Bronchial epithelial cell (primary cell): ENCODE measurements at regions not wholly inside any gene's neighbourhood (a gene's known extent, or its start where the extent isn't known, plus 50 kb on each side); places are given as distances from the start of the nearest gene placed in this dataset.

Experiments used
- DNase-seq: peaks from one replicate; pipeline ENCODE4 v3.0.0-alpha.2; 2010; ENCODE audit warnings: low read depth
- FAIRE-seq: peaks from 2 replicates; lab custom pipeline; 2011; peaks lifted over from hg19 to GRCh38; lab: Jason Lieb, UNC
- H3K27me3 ChIP-seq: 2 replicates; pipeline ENCODE4 v1.5.1; 2011; ENCODE audit warnings: low read length; ENCODE audit not compliant: control insufficient read depth, insufficient read depth
- H3K36me3 ChIP-seq: 2 replicates; pipeline ENCODE4 v1.5.1; 2011; ENCODE audit warnings: low read length; ENCODE audit not compliant: control insufficient read depth, insufficient read depth
- H3K4me3 ChIP-seq: 2 replicates; pipeline ENCODE4 v1.5.1; 2011; ENCODE audit warnings: mild to moderate bottlenecking, low read depth, low read length, control low read depth
- CTCF ChIP-seq: IDR thresholded peaks from 2 replicates; pipeline ENCODE4 v1.5.1; 2011; ENCODE audit warnings: mild to moderate bottlenecking, moderate library complexity, low read length, control low read depth, inconsistent platforms; ENCODE audit not compliant: insufficient read depth, severe bottlenecking

GRCh38 chr3:22111226-22111625, 360.2 kb upstream of the ZNF385D start:
- no peak for TF ChIP-seq CTCF
- no peaks in the 10 kb centered on the region for H3K36me3 ChIP-seq
- H3K27me3 ChIP-seq: no peaks in the 10 kb centered on the region
- FAIRE-seq (no peak), DNase-seq (no peak)
- H3K4me3 ChIP-seq: no peak overlapping the region

- Histone ChIP-seq H3K27me3 (no peaks in the 10 kb centered on the region), H3K4me3 (no peak overlapping the region), H3K36me3 (no peaks in the 10 kb centered on the region)
- DNase-seq (no peak), FAIRE-seq (no peak)
- TF ChIP-seq CTCF: no peak
Measured at GRCh38 chr3:22113453-22113852, 362.4 kb upstream of the ZNF385D start.

- DNase-seq: peak; percentile 32
- H3K4me3 ChIP-seq: no peak overlapping the region
- H3K27me3 ChIP-seq: no peaks in the 10 kb centered on the region
- no peak for FAIRE-seq
- H3K36me3 ChIP-seq: no peaks in the 10 kb centered on the region
- no peak for TF ChIP-seq CTCF
Measured at GRCh38 chr3:22115581-22115980, 364.6 kb upstream of the ZNF385D start.

- no peak for DNase-seq
- Histone ChIP-seq H3K4me3 (no peak overlapping the region), H3K36me3 (no peaks in the 10 kb centered on the region), H3K27me3 (no peaks in the 10 kb centered on the region)
- no peak for TF ChIP-seq CTCF
- no peak for FAIRE-seq
Measured at GRCh38 chr3:22117091-22117490, 366.1 kb upstream of the ZNF385D start.

GRCh38 chr3:22117751-22118346, 366.8 kb upstream of the ZNF385D start:
- no peaks in the 10 kb centered on the region for H3K36me3 ChIP-seq
- peak; percentile 53 for DNase-seq

More at GRCh38 chr3:22117751-22118346, 366.8 kb upstream of the ZNF385D start:
- TF ChIP-seq CTCF: peak; percentile 19
- FAIRE-seq: no peak
- Histone ChIP-seq H3K4me3 (no peak overlapping the region), H3K27me3 (no peaks in the 10 kb centered on the region)
